HepG2 (cell line): ENCODE measurements at regions not wholly inside any gene's neighbourhood (a gene's known extent, or its start where the extent isn't known, plus 50 kb on each side); places are given as distances from the start of the nearest gene placed in this dataset.

ENCODE experiments used
- CTCF ChIP-seq: sonication (generic); formaldehyde crosslinking; IDR thresholded peaks from 2 replicates; pipeline ENCODE4 v1.5.0; 2020; ENCODE audit warnings: mild to moderate bottlenecking, missing genetic modification reagents, moderate library complexity
- IRF9 ChIP-seq: sonication (generic); formaldehyde crosslinking; IDR thresholded peaks from 2 replicates; pipeline ENCODE4 v1.8.0; 2022; ENCODE audit warnings: missing genetic modification reagents, mild to moderate bottlenecking, borderline replicate concordance
- MED8 ChIP-seq: sonication (generic); formaldehyde crosslinking; IDR thresholded peaks from 2 replicates; pipeline ENCODE4 v1.8.1; 2023; ENCODE audit warnings: mild to moderate bottlenecking, missing genetic modification reagents; ENCODE audit not compliant: insufficient replicate concordance
- TEAD3 ChIP-seq: optimal IDR thresholded peaks from 2 replicates; pipeline ENCODE3; 2016; ENCODE audit warnings: borderline replicate concordance
- ZBTB7A ChIP-seq: sonication (generic); formaldehyde crosslinking; IDR thresholded peaks from 2 replicates; pipeline ENCODE4 v1.8.0; 2022; ENCODE audit warnings: mild to moderate bottlenecking, missing genetic modification reagents

GRCh38 chr4:157821814-157822213, 351.0 kb downstream of the GASK1B start:
- TF ChIP-seq CTCF (CRISPR knock-in tag), result no peak
- no peak for TF ChIP-seq ZBTB7A
- no peak for TF ChIP-seq IRF9
- TF ChIP-seq TEAD3 (CRISPR knock-in tag), result no peak
- no peak for TF ChIP-seq MED8 (CRISPR knock-in tag)
